ENCODE measurements at regions not wholly inside any gene's neighbourhood (a gene's known extent, or its start where the extent isn't known, plus 50 kb on each side); places are given as distances from the start of the nearest gene placed in this dataset.

- TF ChIP-seq, protein P1, sequence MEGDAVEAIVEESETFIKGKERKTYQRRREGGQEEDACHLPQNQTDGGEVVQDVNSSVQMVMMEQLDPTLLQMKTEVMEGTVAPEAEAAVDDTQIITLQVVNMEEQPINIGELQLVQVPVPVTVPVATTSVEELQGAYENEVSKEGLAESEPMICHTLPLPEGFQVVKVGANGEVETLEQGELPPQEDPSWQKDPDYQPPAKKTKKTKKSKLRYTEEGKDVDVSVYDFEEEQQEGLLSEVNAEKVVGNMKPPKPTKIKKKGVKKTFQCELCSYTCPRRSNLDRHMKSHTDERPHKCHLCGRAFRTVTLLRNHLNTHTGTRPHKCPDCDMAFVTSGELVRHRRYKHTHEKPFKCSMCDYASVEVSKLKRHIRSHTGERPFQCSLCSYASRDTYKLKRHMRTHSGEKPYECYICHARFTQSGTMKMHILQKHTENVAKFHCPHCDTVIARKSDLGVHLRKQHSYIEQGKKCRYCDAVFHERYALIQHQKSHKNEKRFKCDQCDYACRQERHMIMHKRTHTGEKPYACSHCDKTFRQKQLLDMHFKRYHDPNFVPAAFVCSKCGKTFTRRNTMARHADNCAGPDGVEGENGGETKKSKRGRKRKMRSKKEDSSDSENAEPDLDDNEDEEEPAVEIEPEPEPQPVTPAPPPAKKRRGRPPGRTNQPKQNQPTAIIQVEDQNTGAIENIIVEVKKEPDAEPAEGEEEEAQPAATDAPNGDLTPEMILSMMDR (conservative IDR thresholded peaks at IDR 0.05), result no peak
- no peak for TF ChIP-seq EZH2 (IDR thresholded peaks at IDR 0.05; ENCODE audit: low read depth)
Observed at GRCh38 chr14:35940291-35940690, 114.2 kb downstream of the BRMS1L start.

All from PC-9 (cell line).